Transverse colon (tissue), 4 donors: ENCODE measurements at regions not wholly inside any gene's neighbourhood (a gene's known extent, or its start where the extent isn't known, plus 50 kb on each side); places are given as distances from the start of the nearest gene placed in this dataset.
"Not testable (repeated sequence)": the region's sequence is repeated elsewhere in the genome, so short reads cannot be mapped to it uniquely, and the experiment has no call there.

Source experiments
- DNase-seq: peaks from one replicate; pipeline ENCODE4 v3.0.0-alpha.2; 2019
- H3K27ac ChIP-seq, 4 donors: fragments of 200-600 bp; sonication (generic); 2 replicates each; pipeline ENCODE4 v1.5.1; 2016 to 2018; ENCODE audit warnings: inconsistent platforms in 4 of 4
- H3K27me3 ChIP-seq: fragments of 200-600 bp; sonication (generic); 2 replicates; pipeline ENCODE4 v1.5.1; 2017; ENCODE audit warnings: inconsistent platforms
- H3K36me3 ChIP-seq, 4 donors: fragments of 200-600 bp; sonication (generic); 2 replicates each; pipeline ENCODE4 v1.5.1; 2017 to 2019; ENCODE audit warnings: inconsistent platforms in 4 of 4
- H3K4me1 ChIP-seq, 4 donors: fragments of 200-600 bp; sonication (generic); 2 replicates each; pipeline ENCODE4 v1.5.1; 2017 to 2020; ENCODE audit warnings: inconsistent platforms in 4 of 4
- H3K4me3 ChIP-seq, 4 donors: fragments of 200-600 bp; sonication (generic); 1 replicate in 1 of 4; 2 replicates in 3 of 4; pipeline versions ENCODE4 v1.5.1 to v1.6.1; 2017 to 2019; ENCODE audit warnings: inconsistent platforms in 4 of 4
- H3K9me3 ChIP-seq, 2 donors: fragments of 200-600 bp; sonication (generic); 2 replicates each; pipeline ENCODE4 v1.5.1; 2017 to 2019; ENCODE audit warnings: inconsistent platforms in 2 of 2
- EP300 ChIP-seq: sonication (generic); formaldehyde crosslinking; IDR thresholded peaks from one replicate; pipeline ENCODE4 v1.6.1; 2017; ENCODE audit warnings: antibody characterized with exemption, low read depth
- POLR2A ChIP-seq: fragments of 450-650 bp; IDR thresholded peaks from one replicate; pipeline ENCODE4 v1.6.1; 2016; ENCODE audit warnings: antibody characterized with exemption, mild to moderate bottlenecking, moderate library complexity
- POLR2AphosphoS5 ChIP-seq, 3 donors: sonication (generic); formaldehyde crosslinking; IDR thresholded peaks; one replicate each; pipeline ENCODE4 v1.6.1; 2016; ENCODE audit warnings: antibody characterized with exemption in 3 of 3
- WGBS, 2 donors: methylation state at CpG; one replicate each; pipeline ENCODE4 v1.1.5; 2018; ENCODE audit warnings: low coverage in 1 of 2; 5-methylcytosine and 5-hydroxymethylcytosine counted together
- in situ Hi-C, 4 donors: fragments of 200-750 bp; cut with MboI; loops; one replicate each; pipeline versions ENCODE4 v1.15.0 to v1.15.1; 2017; ENCODE audit warnings: low sequenced_read_pairs in 3 of 4, low pct_ligation_motif_present in 1 of 4, low pct_unique_long_range_greater_than_20kb in 1 of 4
- intact Hi-C: fragments of 100-400 bp; cut with DNase I; formaldehyde crosslinking; loops from one replicate; pipeline ENCODE4 v1.15.1; 2023; ENCODE audit warnings: low total_unique reads
- TF ChIP-seq, protein P1 (sequence below), 5 experiments: fragments of 200-600 bp in 3 of 5; fragments of 450-650 bp in 2 of 5; sonication (generic) in 3 of 5; IDR thresholded peaks; 1 replicate in 2 of 5; 2 replicates in 3 of 5; pipeline ENCODE4 v1.5.1; 2016 to 2017; ENCODE audit warnings: antibody characterized with exemption in 5 of 5, inconsistent platforms in 3 of 5, mild to moderate bottlenecking in 2 of 5, moderate library complexity in 1 of 5

DNA sequence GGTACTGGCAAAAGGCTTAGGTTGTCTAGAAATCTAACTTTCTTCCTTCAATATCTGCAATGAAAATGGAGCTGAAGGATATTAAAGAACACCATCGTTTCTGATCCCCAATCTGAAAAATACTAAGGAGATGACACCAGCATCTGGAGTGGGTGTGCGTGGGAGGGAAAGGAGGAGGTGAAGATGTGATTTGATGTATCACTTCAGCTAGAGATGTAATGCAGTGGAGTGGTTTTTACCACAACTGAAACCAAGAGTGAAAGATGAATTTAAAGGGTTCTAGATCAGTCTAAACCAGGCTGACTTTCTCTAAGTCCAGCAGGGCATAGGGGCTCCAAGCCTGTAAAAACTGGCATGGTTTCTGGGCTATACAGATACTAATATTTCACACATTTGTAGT, 148.4 kb downstream of the AKAP11 start:
- Histone ChIP-seq H3K36me3 (no peaks in the 10 kb centered on the region), H3K4me1 (no peaks in the 10 kb centered on the region), H3K4me3 (no peak overlapping the region), H3K9me3 (no peaks in the 10 kb centered on the region), H3K27me3 (no peaks in the 10 kb centered on the region), H3K27ac (no peak overlapping the region)
- intact Hi-C loops (no loop called here), in situ Hi-C loops (no loop called here)
- no peak for DNase-seq
- WGBS, 2 donors, result 80 to 88% methylated on average over 2 of the region's 2 CpGs
- TF ChIP-seq POLR2AphosphoS5 (IDR thresholded peaks at IDR 0.05), result no peak
- no peak for TF ChIP-seq EP300
- TF ChIP-seq POLR2A, result no peak
- TF ChIP-seq, protein P1, sequence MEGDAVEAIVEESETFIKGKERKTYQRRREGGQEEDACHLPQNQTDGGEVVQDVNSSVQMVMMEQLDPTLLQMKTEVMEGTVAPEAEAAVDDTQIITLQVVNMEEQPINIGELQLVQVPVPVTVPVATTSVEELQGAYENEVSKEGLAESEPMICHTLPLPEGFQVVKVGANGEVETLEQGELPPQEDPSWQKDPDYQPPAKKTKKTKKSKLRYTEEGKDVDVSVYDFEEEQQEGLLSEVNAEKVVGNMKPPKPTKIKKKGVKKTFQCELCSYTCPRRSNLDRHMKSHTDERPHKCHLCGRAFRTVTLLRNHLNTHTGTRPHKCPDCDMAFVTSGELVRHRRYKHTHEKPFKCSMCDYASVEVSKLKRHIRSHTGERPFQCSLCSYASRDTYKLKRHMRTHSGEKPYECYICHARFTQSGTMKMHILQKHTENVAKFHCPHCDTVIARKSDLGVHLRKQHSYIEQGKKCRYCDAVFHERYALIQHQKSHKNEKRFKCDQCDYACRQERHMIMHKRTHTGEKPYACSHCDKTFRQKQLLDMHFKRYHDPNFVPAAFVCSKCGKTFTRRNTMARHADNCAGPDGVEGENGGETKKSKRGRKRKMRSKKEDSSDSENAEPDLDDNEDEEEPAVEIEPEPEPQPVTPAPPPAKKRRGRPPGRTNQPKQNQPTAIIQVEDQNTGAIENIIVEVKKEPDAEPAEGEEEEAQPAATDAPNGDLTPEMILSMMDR (IDR thresholded peaks at IDR 0.05), result no peak

DNA sequence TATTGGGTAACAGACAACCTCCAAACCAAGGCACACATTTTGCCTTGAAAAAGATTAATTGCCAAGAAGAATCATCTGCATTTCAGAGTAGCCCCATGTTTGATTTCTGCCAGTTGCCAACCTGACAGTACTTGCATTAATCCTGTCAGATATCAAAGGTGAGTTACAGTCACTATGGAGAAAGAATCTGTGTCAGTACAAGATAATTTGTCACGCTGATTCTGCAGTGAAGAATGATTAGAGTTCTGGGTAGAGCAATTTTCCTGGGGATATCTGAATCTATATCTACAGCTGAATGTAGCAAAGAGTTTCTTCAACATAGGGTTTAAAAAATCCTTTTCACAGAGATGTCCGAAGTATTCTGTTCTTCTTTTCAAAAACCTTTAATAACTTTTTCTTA, 150.7 kb downstream of the AKAP11 start:
- no peaks in the 10 kb centered on the region for H3K27me3 ChIP-seq
- no peaks in the 10 kb centered on the region for H3K4me1 ChIP-seq
- no peaks in the 10 kb centered on the region for H3K9me3 ChIP-seq
- TF ChIP-seq POLR2A, result no peak
- no peak for TF ChIP-seq EP300
- TF ChIP-seq, protein P1 (IDR thresholded peaks at IDR 0.05), result no peak
- no peak for TF ChIP-seq POLR2AphosphoS5 (IDR thresholded peaks at IDR 0.05)
- H3K36me3 ChIP-seq, result no peaks in the 10 kb centered on the region
- 94 to 97% methylated on average over 2 of the region's 2 CpGs for WGBS, 2 donors
- H3K4me3 ChIP-seq, result no peak overlapping the region
- DNase-seq, result no peak
- intact Hi-C loops, result no loop called here
- in situ Hi-C loops, result no loop called here
- no peak overlapping the region for H3K27ac ChIP-seq

DNA sequence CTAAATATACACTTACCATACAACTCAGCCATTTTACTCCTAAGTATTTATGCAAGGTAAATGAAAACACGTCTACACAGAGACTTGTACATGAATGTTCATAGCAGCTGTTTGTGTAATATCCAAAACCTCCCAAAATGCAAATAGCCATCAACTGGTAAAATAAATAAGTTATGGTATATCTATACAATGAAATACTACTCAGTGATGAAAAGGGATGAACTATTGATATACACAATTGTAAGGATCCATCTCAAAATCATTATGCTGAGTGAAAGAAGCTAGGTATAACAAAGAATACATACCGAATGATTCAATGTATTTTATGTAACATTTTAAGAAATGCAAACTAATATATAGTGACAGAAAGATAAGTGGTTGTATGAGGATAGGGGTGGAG, 149.8 kb upstream of the TNFSF11 start:
- 92 to 93% methylated on average over 2 of the region's 2 CpGs for WGBS, 2 donors
- Histone ChIP-seq H3K4me3 (no peak overlapping the region), H3K27me3 (no peaks in the 10 kb centered on the region), H3K9me3 (no peaks in the 10 kb centered on the region), H3K36me3 (no peaks in the 10 kb centered on the region), H3K4me1 (no peaks in the 10 kb centered on the region), H3K27ac (no peak overlapping the region)
- in situ Hi-C loops (no loop called here), intact Hi-C loops (no loop called here)
- TF ChIP-seq EP300 (no peak), POLR2AphosphoS5 (IDR thresholded peaks at IDR 0.05) (no peak), POLR2A (no peak)
- TF ChIP-seq, protein P1 (IDR thresholded peaks at IDR 0.05), result no peak
- DNase-seq, result no peak

DNA sequence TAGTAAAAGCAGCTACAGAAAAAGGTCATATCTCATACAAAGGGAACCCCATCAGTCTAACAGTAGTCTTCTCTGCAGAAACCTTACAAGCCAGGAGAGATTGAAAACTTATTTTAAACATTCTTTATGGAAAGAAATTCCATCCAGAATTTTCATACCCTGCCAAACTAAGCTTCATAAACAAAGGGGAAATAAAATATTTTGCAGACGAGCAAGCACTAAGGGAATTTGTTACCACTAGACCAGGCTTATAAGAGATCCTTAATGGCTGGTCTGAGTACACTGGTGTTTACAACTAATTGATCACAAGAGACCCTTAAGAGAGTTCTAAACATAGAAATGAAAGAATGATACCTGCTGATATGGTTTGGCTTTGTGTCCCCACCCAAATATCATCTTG, 128.6 kb upstream of the TNFSF11 start:
- Histone ChIP-seq H3K27me3 (no peaks in the 10 kb centered on the region), H3K4me3 (no peak overlapping the region), H3K36me3 (no peaks in the 10 kb centered on the region), H3K9me3 (peaks cover 11 to 23% of the 10 kb centered on the region in 2 donors), H3K27ac (no peak overlapping the region), H3K4me1 (no peaks in the 10 kb centered on the region)
- no peak for DNase-seq
- in situ Hi-C loops, result no loop called here
- TF ChIP-seq, protein P1 (IDR thresholded peaks at IDR 0.05), result no peak
- TF ChIP-seq POLR2AphosphoS5 (IDR thresholded peaks at IDR 0.05), result no peak
- TF ChIP-seq POLR2A, result no peak
- TF ChIP-seq EP300, result no peak
- intact Hi-C loops, result no loop called here
- 86 to 96% methylated on average over 1 of the region's 1 CpG for WGBS, 2 donors

DNA sequence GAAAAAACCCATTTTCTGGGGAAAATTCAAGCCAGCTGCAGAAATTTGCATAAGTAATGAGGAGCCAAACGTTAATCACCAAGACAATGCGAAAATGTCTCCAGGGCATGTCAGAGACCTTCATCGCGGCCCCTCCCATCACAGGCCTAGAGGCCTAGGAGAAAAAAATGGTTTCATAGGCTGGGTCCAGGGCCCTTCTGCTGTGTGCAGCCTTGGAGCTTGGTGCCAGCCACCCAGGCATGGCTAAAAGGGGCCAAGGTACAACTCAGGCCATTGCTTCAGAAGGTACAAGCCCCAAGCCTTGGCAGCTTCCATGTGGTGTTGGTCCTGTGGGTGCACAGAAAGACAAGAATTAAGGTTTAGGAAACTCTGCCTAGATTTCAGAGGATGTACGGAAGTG, 127.4 kb upstream of the TNFSF11 start:
- H3K9me3 ChIP-seq, result peaks cover 11 to 23% of the 10 kb centered on the region in 2 donors
- H3K27me3 ChIP-seq, H3K4me1 ChIP-seq, DNase-seq, H3K36me3 ChIP-seq, intact Hi-C loops, in situ Hi-C loops, H3K4me3 ChIP-seq, H3K27ac ChIP-seq: not testable (repeated sequence)
- 90% methylated on average over 5 of the region's 5 CpGs; no CpG with 5 or more reads in 1 of the 2 donors for WGBS, 2 donors
